GM23338 (cell line): ENCODE measurements at regions not wholly inside any gene's neighbourhood (a gene's known extent, or its start where the extent isn't known, plus 50 kb on each side); places are given as distances from the start of the nearest gene placed in this dataset.

ENCODE experiments used
- EZH2 ChIP-seq: fragments of 200-600 bp; sonication (generic); IDR thresholded peaks from one replicate; pipeline ENCODE4 v1.8.0; 2017; ENCODE audit warnings: antibody characterized with exemption, mild to moderate bottlenecking, low read depth; ENCODE audit not compliant: unreplicated experiment
- NANOG ChIP-seq: IDR thresholded peaks from 2 replicates; pipeline ENCODE4 v1.6.1; 2016; ENCODE audit warnings: antibody characterized with exemption, borderline replicate concordance
- STAT1 ChIP-seq: IDR thresholded peaks from one replicate; pipeline ENCODE4 v1.6.1; 2016; ENCODE audit warnings: antibody characterized with exemption; ENCODE audit not compliant: unreplicated experiment
- ZNF114 ChIP-seq: fragments of 250-450 bp; sonication (Bioruptor Pico); IDR thresholded peaks from 2 replicates; pipeline ENCODE4 v1.5.0; 2020; ENCODE audit warnings: mild to moderate bottlenecking, moderate library complexity
- TF ChIP-seq, protein P1 (sequence below): fragments of 250-450 bp; sonication (Bioruptor Pico); IDR thresholded peaks from 2 replicates; pipeline ENCODE4 v1.5.0; 2020; ENCODE audit warnings: mild to moderate bottlenecking, moderate library complexity
- TF ChIP-seq, protein P2 (sequence below): IDR thresholded peaks from one replicate; pipeline ENCODE4 v1.6.1; 2018; ENCODE audit warnings: antibody characterized with exemption; ENCODE audit not compliant: unreplicated experiment

DNA sequence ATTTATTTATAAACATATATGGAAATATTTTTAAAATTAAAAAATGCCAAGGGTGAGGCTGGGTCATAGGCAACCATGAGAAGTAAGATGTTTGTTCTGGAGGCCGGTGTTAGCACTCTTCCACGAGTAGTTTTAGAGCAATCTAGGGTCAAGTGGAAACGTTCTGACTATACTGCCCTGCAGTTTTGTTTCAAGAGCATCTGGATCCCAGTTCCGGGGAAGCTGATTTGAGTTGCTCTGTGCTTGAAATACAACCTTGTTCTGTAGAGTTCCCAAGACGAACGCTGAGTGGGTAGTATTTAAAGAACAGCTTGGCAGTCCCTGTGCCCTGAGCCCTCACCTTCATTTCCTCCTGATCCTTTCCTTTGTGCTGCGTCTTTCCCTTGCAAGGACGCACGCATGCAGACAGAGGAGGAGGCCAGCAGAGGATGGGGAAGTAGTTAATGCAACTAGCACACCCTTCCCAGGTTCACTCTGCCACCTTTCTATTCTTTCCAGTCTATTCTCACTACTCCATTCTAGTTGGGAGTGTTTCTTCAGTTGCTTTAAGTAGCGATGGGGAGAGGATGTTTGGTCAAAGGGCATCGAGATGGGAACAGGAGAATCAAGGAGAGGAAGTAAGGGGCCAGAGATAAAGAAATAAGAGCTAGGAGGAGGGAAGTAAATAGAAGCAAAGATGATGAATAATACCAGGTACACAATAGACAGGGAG, 68.3 kb upstream of the ZSWIM6 start (continued):
- TF ChIP-seq, protein P1, sequence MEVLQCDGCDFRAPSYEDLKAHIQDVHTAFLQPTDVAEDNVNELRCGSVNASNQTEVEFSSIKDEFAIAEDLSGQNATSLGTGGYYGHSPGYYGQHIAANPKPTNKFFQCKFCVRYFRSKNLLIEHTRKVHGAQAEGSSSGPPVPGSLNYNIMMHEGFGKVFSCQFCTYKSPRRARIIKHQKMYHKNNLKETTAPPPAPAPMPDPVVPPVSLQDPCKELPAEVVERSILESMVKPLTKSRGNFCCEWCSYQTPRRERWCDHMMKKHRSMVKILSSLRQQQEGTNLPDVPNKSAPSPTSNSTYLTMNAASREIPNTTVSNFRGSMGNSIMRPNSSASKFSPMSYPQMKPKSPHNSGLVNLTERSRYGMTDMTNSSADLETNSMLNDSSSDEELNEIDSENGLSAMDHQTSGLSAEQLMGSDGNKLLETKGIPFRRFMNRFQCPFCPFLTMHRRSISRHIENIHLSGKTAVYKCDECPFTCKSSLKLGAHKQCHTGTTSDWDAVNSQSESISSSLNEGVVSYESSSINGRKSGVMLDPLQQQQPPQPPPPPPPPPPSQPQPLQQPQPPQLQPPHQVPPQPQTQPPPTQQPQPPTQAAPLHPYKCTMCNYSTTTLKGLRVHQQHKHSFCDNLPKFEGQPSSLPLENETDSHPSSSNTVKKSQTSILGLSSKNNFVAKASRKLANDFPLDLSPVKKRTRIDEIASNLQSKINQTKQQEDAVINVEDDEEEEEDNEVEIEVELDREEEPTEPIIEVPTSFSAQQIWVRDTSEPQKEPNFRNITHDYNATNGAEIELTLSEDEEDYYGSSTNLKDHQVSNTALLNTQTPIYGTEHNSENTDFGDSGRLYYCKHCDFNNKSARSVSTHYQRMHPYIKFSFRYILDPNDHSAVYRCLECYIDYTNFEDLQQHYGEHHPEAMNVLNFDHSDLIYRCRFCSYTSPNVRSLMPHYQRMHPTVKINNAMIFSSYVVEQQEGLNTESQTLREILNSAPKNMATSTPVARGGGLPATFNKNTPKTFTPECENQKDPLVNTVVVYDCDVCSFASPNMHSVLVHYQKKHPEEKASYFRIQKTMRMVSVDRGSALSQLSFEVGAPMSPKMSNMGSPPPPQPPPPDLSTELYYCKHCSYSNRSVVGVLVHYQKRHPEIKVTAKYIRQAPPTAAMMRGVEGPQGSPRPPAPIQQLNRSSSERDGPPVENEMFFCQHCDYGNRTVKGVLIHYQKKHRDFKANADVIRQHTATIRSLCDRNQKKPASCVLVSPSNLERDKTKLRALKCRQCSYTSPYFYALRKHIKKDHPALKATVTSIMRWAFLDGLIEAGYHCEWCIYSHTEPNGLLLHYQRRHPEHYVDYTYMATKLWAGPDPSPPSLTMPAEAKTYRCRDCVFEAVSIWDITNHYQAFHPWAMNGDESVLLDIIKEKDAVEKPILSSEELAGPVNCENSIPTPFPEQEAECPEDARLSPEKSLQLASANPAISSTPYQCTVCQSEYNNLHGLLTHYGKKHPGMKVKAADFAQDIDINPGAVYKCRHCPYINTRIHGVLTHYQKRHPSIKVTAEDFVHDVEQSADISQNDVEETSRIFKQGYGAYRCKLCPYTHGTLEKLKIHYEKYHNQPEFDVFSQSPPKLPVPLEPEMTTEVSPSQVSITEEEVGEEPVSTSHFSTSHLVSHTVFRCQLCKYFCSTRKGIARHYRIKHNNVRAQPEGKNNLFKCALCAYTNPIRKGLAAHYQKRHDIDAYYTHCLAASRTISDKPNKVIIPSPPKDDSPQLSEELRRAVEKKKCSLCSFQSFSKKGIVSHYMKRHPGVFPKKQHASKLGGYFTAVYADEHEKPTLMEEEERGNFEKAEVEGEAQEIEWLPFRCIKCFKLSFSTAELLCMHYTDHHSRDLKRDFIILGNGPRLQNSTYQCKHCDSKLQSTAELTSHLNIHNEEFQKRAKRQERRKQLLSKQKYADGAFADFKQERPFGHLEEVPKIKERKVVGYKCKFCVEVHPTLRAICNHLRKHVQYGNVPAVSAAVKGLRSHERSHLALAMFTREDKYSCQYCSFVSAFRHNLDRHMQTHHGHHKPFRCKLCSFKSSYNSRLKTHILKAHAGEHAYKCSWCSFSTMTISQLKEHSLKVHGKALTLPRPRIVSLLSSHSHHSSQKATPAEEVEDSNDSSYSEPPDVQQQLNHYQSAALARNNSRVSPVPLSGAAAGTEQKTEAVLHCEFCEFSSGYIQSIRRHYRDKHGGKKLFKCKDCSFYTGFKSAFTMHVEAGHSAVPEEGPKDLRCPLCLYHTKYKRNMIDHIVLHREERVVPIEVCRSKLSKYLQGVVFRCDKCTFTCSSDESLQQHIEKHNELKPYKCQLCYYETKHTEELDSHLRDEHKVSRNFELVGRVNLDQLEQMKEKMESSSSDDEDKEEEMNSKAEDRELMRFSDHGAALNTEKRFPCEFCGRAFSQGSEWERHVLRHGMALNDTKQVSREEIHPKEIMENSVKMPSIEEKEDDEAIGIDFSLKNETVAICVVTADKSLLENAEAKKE (CRISPR knock-in tag) = no peak
- TF ChIP-seq ZNF114 (CRISPR knock-in tag) (no peak), STAT1 (no peak), EZH2 (no peak), NANOG (no peak)
- TF ChIP-seq, protein P2, sequence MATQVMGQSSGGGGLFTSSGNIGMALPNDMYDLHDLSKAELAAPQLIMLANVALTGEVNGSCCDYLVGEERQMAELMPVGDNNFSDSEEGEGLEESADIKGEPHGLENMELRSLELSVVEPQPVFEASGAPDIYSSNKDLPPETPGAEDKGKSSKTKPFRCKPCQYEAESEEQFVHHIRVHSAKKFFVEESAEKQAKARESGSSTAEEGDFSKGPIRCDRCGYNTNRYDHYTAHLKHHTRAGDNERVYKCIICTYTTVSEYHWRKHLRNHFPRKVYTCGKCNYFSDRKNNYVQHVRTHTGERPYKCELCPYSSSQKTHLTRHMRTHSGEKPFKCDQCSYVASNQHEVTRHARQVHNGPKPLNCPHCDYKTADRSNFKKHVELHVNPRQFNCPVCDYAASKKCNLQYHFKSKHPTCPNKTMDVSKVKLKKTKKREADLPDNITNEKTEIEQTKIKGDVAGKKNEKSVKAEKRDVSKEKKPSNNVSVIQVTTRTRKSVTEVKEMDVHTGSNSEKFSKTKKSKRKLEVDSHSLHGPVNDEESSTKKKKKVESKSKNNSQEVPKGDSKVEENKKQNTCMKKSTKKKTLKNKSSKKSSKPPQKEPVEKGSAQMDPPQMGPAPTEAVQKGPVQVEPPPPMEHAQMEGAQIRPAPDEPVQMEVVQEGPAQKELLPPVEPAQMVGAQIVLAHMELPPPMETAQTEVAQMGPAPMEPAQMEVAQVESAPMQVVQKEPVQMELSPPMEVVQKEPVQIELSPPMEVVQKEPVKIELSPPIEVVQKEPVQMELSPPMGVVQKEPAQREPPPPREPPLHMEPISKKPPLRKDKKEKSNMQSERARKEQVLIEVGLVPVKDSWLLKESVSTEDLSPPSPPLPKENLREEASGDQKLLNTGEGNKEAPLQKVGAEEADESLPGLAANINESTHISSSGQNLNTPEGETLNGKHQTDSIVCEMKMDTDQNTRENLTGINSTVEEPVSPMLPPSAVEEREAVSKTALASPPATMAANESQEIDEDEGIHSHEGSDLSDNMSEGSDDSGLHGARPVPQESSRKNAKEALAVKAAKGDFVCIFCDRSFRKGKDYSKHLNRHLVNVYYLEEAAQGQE = no peak
